EL (cell line): ENCODE measurements at regions not wholly inside any gene's neighbourhood (a gene's known extent, or its start where the extent isn't known, plus 50 kb on each side); places are given as distances from the start of the nearest gene placed in this dataset.
"Not testable (repeated sequence)": the region's sequence is repeated elsewhere in the genome, so short reads cannot be mapped to it uniquely, and the experiment has no call there.

ENCODE experiments used
- DNase-seq: peaks from one replicate; pipeline ENCODE4 v3.0.0-alpha.2; 2016

DNA sequence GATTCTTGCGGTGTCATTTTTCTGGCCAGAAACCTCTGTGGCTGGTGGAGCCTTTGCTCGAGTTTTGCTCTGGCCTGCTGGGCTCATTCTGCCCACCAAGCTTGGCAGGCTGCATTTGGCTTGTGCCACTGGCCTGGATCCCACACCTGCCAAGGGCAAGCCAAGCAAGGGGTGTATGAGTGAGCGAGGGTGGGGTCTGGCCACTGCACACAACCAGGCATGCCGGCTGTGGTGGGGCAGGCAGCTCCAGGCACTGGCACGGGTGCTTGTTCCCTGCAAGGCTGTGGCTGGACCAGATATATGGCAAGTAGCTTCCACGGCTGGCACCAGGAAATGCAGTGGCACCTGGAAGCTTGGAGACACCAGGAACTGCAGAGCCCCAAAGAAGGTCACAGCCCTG, 68.6 kb upstream of the PPP3CA start:
- no peak for DNase-seq

DNA sequence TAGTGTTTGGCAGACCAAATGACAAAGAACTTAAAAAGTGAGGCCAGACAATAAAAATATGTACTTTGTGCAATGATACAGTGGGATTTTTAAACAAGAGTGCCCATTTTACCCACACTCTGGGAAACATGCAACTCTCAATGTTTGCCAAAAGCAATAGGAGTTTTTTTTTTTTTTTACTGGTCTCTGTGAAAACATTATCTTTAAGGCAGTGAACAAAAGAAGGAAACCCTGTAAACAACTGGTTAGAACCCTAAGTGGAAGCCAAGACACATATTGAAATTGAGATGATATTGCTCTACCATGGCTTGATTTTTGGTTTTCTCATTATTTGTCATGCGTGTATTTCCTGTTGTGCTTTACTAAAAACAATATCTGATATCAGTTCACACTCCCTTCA, 67.2 kb upstream of the PPP3CA start:
- no peak for DNase-seq

DNA sequence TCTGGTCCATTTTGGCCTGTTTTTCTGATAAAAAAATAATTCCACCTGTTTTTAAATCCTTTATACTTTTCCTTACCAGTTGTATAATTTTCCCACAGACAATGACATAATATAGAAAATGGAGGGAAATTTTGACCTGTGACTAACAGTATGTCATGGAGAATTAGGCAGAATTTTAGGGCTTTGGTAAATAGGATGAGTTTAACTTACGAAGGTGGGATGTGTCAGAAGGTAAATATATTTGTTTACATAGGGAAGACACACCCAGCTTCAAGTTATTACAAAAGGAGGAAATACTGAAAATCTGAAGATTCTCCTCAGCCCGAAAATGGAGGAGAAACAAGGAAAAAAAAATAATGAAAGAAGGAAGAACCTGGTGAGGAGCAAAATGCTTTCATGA, 64.6 kb upstream of the PPP3CA start:
- DNase-seq, result no peak

DNA sequence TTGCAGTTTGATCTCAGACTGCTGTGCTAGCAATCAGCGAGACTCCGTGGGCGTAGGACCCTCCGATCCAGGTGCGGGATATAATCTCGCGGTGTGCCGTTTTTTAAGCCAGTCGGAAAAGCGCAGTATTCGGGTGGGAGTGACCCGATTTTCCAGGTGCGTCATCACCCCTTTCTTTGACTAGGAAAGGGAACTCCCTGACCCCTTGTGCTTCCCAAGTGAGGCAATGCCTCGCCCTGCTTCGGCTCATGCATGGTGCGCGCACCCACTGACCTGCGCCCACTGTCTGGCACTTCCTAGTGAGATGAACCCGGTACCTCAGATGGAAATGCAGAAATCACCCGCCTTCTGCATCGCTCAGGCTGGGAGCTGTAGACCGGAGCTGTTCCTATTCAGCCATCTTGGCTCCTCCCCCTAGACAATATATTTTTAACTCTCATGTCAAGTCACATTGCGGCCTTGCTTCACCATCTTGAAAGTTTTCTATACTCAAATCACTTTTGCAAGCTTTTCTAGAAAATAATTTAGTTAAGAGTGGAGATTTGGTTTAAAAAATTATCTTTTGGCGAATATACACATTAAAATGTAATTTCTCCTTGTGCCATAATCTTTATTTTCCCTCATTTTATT, 64.1 kb upstream of the PPP3CA start:
- DNase-seq, result not testable (repeated sequence)

DNA sequence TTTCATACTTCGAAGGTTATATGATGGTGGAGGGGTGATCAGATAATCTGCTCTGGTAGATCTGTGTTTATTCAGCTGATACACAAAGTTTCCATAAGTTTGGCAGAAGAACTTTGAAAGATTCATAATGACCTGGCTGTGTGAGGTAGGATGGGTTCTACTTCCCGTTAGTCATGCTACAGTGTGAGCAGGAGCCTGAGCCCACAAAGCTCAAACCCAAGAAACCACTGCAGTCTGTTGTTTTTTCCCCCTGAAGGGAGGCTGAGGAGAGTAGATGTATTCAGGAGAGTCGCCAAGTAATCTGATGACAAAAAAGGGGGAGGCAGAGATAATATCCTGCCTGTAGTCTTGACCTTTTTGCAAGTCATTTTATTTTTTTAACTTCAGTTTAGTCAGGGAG, 52.8 kb upstream of the PPP3CA start:
- peak; percentile 29 for DNase-seq

DNA sequence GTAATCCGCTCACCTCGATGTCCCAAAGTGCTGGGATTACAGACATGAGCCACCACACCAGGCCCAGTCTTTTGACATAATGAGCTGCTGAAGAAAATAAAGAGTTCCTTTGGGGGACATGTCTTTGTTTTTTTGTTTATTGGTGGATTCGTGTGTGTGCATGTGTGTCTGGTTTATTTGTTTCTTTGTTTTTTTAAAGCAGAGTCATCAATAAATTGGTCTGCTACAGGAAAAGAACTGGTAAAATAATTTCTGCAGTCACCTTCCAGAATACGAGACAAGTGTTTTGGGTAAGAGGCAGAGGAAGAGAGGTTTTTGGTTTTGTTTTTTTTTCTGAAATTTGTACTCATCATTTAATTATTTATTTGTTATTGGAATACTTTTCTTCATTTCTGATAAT, 51.5 kb upstream of the PPP3CA start:
- DNase-seq, result no peak
